ENCODE measurements at regions not wholly inside any gene's neighbourhood (a gene's known extent, or its start where the extent isn't known, plus 50 kb on each side); places are given as distances from the start of the nearest gene placed in this dataset.
"Not testable (repeated sequence)": the region's sequence is repeated elsewhere in the genome, so short reads cannot be mapped to it uniquely, and the experiment has no call there.

DNA sequence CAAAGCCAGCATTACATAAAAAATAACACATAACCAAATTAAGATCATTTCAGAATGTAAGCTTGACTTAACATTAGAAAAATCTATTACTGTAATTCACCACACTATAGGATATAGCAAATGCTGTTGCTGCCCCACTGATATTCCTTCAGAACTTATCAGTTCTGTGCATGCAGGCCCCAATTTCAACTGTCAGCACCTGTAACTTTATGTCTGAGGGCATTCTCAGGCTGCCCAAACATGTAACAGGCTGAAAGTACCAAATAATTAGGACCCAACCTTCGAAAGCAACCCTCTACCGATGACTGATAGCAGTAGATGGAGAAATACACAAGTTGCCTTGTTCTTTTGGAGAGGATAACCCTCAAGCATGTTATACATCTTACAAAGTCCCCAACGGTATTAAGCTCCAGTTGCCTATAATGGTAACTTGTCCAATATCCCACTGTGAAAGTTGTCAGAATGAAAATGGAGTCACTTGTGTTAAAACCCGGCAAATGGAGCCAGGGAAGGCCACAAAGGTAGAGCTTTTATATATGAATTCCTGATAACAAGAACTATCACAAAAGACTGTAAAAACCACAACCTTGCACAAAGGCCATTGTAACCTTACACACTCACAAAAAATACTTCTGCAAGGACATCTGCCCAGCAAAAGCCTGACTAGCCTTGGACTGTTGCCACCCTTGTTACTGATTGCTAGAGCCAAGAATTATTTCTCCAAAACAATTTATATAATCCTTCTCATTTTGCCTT, 66.9 kb upstream of the ZNF746 start:
- no peak for DNase-seq (ENCODE audit: low read depth)

DNA sequence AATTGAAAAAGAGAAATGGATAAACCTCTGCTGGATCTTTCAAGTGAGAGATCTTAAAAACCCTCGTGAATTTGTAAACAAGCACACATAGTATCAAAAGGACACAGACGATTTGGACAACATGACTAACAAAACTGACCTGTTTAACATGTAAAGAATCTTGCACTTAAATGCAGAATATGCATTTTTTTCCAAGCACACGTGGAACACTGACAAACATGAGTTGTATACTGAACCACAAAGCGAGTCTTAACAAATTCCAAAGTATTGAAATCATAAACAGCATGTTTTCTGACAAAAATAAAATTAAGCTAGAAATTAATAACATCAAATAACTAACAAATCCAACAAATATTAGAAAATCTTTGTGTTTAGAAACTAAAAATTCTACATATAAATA, 65.0 kb upstream of the ZNF746 start:
- DNase-seq (ENCODE audit: low read depth): peak; percentile 33

DNA sequence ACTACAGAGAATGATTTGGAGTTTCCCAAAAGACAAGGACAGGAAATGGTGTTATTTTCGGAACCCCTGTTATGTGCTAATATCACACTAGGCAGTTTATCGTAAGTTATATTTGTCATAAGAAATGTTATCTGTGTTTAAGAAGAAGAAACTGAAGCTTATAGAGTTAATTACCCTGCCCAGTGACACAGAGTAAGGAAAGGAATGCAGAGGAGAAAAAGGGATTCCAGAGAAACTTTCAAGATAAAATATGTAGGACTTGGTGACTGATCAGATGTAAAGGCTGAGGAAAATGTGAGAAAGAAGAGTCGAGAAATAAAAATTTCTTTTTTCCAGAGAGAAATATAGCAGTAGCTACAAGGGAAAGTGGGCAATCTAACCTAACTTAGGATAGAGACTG, 63.5 kb upstream of the ZNF746 start:
- no peak for DNase-seq (ENCODE audit: low read depth)

DNA sequence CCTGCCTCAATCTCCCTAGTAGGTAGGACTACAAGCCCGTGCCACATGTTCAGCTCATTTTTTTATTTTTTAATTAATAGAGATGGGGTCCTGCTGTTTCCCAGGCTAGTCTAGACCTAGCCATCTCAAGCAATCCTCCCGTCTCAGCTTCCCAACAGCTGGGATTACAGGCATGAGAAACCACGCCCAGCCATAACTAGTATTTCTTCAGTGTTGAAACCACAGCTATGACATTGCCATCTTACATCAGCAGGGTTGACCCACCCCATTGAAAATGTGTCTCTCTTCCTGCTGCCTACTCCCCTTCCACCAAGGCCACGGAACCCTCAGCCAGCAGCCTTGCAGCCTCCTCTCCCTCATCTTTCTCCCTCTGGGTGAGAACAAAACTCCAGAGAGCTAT, 62.1 kb upstream of the ZNF746 start:
- peak; percentile 52 for DNase-seq (ENCODE audit: low read depth)

DNA sequence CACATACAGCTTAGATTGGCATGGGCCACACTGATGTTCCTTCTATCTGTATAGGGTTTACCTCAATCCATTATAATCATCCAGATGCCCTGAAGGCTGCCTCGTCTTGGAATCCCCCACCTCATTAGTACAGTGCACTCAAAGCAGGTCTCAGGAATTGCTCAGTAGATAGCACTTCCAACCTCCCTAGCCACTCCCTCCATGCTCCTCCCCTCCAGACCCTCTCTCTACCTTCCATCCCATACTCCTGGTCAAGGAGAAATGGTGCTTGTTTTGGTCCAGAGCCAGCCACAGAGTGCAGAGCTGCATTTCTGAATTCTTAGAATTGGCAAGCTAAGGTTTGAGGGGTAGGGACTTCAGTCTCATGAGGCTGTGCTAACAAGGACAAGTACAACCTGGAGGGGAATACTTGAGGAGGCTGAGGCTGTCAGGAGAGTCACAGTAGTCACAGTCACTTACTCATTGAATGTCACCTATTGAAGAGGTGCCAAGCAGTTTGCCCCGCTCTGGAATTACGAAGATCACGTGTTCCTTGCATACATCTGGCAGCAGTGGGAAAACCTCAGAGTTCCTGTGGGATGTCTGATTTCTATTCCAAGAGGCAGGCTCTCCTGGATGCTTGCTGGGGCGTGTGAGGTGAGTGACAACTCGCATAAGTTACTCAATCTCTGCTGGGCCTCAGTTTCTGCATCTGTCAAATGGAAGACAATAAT, 60.7 kb upstream of the ZNF746 start:
- DNase-seq (ENCODE audit: low read depth): no peak

DNA sequence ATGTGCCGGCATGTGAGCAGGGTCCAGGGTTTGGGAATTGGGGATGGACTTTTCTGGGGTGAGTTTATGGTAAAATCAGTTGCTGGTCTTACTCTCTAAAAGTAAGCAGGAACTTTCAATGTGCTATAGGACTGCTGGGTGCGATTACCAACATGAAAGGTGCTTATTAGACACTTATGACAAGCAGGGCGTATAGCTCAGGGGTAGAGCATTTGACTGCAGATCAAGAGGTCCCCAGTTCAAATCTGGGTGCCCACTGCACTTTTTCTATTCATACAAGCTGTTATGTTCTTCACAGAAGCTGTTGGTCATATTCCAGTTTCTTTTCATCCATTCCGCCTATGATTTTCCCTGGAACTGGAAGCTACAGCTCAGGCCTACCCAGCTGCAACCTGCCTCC, 58.9 kb upstream of the ZNF746 start:
- not testable (repeated sequence) for DNase-seq (ENCODE audit: low read depth)

DNA sequence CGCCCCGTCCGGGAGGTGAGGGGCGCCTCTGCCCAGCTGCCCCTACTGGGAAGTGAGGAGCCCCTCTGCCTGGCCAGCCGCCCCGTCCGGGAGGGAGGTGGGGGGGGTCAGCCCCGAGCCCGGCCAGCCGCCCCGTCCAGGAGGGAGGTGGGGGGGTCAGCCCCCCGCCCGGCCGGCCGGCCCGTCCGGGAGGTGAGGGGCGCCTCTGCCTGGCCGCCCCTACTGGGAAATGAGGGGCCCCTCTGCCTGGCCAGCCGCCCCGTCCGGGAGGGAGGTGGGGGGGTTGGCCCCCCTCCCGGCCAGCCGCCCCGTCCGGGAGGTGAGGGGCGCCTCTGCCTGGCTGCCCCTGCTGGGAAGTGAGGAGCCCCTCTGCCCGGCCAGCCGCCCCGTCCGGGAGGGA, 57.2 kb upstream of the ZNF746 start:
- not testable (repeated sequence) for DNase-seq (ENCODE audit: low read depth)

DNA sequence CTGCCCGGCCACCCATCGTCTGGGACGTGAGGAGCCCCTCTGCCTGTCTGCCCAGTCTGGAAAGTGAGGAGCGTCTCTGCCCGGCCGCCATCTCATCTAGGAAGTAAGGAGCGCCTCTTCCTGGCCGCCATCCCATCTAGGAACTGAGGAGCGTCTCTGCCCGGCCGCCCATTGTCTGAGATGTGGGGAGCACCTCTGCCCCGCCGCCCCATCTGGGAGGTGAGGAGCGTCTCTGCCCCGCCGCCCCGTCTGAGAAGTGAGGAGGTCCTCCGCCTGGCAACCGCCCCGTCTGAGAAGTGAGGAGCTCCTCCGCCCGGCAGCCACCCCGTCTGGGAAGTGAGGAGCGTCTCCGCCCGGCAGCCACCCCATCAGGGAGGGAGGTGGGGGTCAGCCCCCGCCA, 56.4 kb upstream of the ZNF746 start:
- not testable (repeated sequence) for DNase-seq (ENCODE audit: low read depth)

DNA sequence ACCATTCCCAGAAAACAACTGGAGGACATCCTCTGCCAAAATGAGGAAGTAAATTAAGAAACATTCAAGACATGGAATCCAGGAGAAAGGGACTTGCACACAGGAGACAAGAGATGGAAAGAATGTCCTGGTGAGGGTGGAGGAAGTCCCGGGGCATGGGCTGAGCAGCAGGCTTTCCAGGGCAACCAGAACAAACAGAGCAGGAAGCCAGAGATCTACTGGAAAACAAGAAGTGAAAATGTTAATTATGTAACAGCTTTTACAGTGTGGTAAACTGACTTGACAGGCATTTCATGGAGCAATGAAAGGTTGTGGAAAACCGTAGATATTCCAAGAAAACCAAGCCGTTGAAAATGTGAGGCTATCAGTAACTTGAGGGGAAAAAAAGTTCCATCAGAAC, 55.2 kb upstream of the ZNF746 start:
- DNase-seq (ENCODE audit: low read depth): no peak
